ENCODE measurements at regions not wholly inside any gene's neighbourhood (a gene's known extent, or its start where the extent isn't known, plus 50 kb on each side); places are given as distances from the start of the nearest gene placed in this dataset.

GRCh38 chr9:26264709-26265601 lies 586.7 kb upstream of the TUSC1 start:
- no peaks in the 10 kb centered on the region for H3K79me1 ChIP-seq (ENCODE audit: low read depth, low read length)
- no peak overlapping the region for H3K27ac ChIP-seq (ENCODE audit: low read depth, low read length)
- no peak overlapping the region for H2AK5ac ChIP-seq (ENCODE audit: low read depth, low read length)
- H3K4ac ChIP-seq (replicated peaks; ENCODE audit: insufficient read length, low read depth, low read length), result no peak overlapping the region
- no peak overlapping the region for H4K5ac ChIP-seq (ENCODE audit: insufficient read length, low read depth, low read length)
- no peak overlapping the region for H2BK5ac ChIP-seq (ENCODE audit: low read depth, low read length)
- no peak overlapping the region for H4K91ac ChIP-seq (replicated peaks; ENCODE audit: insufficient read length, low read length)
- no peak overlapping the region for H2AFZ ChIP-seq (ENCODE audit: low read length)
- H3K4me1 ChIP-seq (replicated peaks in 1 of 4; ENCODE audit: control insufficient read depth in 3 of 4, insufficient read depth in 4 of 4, low read length in 3 of 4), result no peaks in the 10 kb centered on the region
- no peak for DNase-seq (ENCODE audit: low read depth in 1 of 2, low spot score in 2 of 2)
- peaks cover 0 to 4% of the 10 kb centered on the region in 2 experiments; a peak in 1 of 4 replicates for H3K9me3 ChIP-seq (ENCODE audit: insufficient read depth in 2 of 2, low read depth in 1 of 2, low read length in 1 of 2)
- H3K23me2 ChIP-seq (ENCODE audit: low read depth, low read length), result no peaks in the 10 kb centered on the region
- no peak overlapping the region for H3K18ac ChIP-seq (ENCODE audit: extremely low read depth, low read length)
- no peak overlapping the region for H2BK120ac ChIP-seq (replicated peaks; ENCODE audit: low read depth, low read length)
- H2BK12ac ChIP-seq (ENCODE audit: low read depth, low read length), result no peak overlapping the region
- ChIA-PET POLR2A (ENCODE audit: partially characterized antibody) (no interaction called here), CTCF (ENCODE audit: partially characterized antibody) (no interaction called here)
- H3K4me2 ChIP-seq (ENCODE audit: insufficient read depth in 1 of 2, low read depth in 2 of 2, low read length in 2 of 2), result no peak overlapping the region
- H3K14ac ChIP-seq (ENCODE audit: insufficient read length), result no peak overlapping the region
- H3K56ac ChIP-seq (replicated peaks; ENCODE audit: insufficient read length, low read depth, low read length), result no peak overlapping the region
- no peaks in the 10 kb centered on the region for H4K20me1 ChIP-seq (replicated peaks in 1 of 2; ENCODE audit: control insufficient read depth in 1 of 2, insufficient read depth in 2 of 2, low read length in 2 of 2)
- no peak overlapping the region for H4K8ac ChIP-seq (ENCODE audit: extremely low read depth, insufficient read depth, low read length)
- no peak overlapping the region for H2BK20ac ChIP-seq (ENCODE audit: low read length)
- FAIRE-seq, result no peak
- no peak overlapping the region for H2BK15ac ChIP-seq (ENCODE audit: low read length)
- no peaks in the 10 kb centered on the region for H3K27me3 ChIP-seq (replicated peaks in 1 of 4; ENCODE audit: control insufficient read depth in 3 of 4, extremely low read depth in 1 of 4, insufficient read depth in 3 of 4, low read length in 3 of 4)
- H3K36me3 ChIP-seq (ENCODE audit: control insufficient read depth in 2 of 4, insufficient read depth in 4 of 4, low read length in 3 of 4), result peaks cover 0 to 3% (median 0%) of the 10 kb centered on the region in 4 experiments; a peak in 1 of 8 replicates
- WGBS, 2 experiments (ENCODE audit: extremely low coverage in 1 of 2, insufficient coverage in 1 of 2, insufficient read length in 1 of 2, insufficient replicate concordance in 2 of 2, low coverage in 1 of 2, low lambda C conversion rate in 2 of 2, missing lambda C conversion rate in 1 of 2), result 100% methylated on average over 1 of the region's 1 CpG; no CpG with 5 or more reads in 1 of the 2 experiments
- H3K9ac ChIP-seq (replicated peaks in 1 of 4; ENCODE audit: extremely low read depth in 1 of 4, low read depth in 3 of 4, low read length in 3 of 4), result no peak overlapping the region
- no peak overlapping the region for H3K23ac ChIP-seq (ENCODE audit: insufficient read length)
- H3K4me3 ChIP-seq (ENCODE audit: extremely low read depth in 1 of 4, insufficient read depth in 2 of 4, low read depth in 3 of 4, low read length in 4 of 4), result no peak overlapping the region
- no peaks in the 10 kb centered on the region for H3K79me2 ChIP-seq (ENCODE audit: control insufficient read depth in 1 of 2, insufficient read depth in 2 of 2, low read length in 2 of 2)
- TF ChIP-seq CHD1 (IDR thresholded peaks at IDR 0.05; ENCODE audit: low read depth, low read length), result no peak
- TF ChIP-seq GTF2F1 (IDR thresholded peaks at IDR 0.05; ENCODE audit: borderline replicate concordance, low read depth, low read length), result no peak
- TF ChIP-seq BRCA1 (IDR thresholded peaks at IDR 0.05; ENCODE audit: low read depth, low read length), result no peak
- TF ChIP-seq BCL11A (IDR thresholded peaks at IDR 0.05; ENCODE audit: low read depth in 2 of 2, low read length in 2 of 2), result no peak
